ENCODE measurements at regions not wholly inside any gene's neighbourhood (a gene's known extent, or its start where the extent isn't known, plus 50 kb on each side); places are given as distances from the start of the nearest gene placed in this dataset.

DNA sequence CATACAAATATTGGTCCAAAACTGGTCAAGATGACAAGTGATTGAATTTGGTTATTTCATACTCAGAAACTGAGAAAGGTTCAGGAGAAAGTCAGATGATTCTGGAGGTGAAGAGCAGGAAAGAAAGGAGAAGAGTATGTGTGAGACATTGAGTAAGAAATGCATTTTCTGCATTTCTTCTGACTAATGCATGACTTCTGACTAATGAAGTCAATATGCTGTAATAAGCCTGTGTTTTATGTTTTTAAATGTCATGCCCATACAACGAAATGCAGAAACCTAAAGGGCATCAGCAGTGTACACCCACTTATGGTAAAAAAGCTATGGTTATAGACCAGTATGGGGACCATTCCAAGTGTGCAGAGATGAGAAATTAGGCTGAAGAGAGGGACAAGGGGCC lies 1227.8 kb upstream of the SORCS1 start:
- Mint-ChIP-seq H3K4me1 (no peaks in the 10 kb centered on the region), H3K27me3 (no peaks in the 10 kb centered on the region), H3K4me3 (no peak overlapping the region), H3K9me3 (ENCODE audit: insufficient read depth) (no peaks in the 10 kb centered on the region), H3K27ac (no peak overlapping the region)
- no peaks in the 10 kb centered on the region for H3K79me2 ChIP-seq (ENCODE audit: control insufficient read depth, insufficient read depth, low read length)
- no peak overlapping the region for H3K9ac ChIP-seq (ENCODE audit: low read length)
- no peaks in the 10 kb centered on the region for H3K9me3 ChIP-seq (ENCODE audit: control extremely low read depth in 1 of 3, control insufficient read depth in 2 of 3, insufficient read depth in 1 of 3, low read length in 2 of 3)
- ChIA-PET CTCF (no interaction called here), POLR2A (no interaction called here)
- H3K4me1 ChIP-seq (ENCODE audit: control insufficient read depth in 2 of 2, insufficient read depth in 2 of 2, low read length in 2 of 2), result no peaks in the 10 kb centered on the region
- DNase-seq (no peak), ATAC-seq (ENCODE audit: low read depth) (no peak)
- H2AFZ ChIP-seq (ENCODE audit: insufficient read depth, low read depth, low read length, poor library complexity, severe bottlenecking), result no peak overlapping the region
- no peak overlapping the region for H3K4me3 ChIP-seq (ENCODE audit: control extremely low read depth in 1 of 5, extremely low read depth in 1 of 5, insufficient read depth in 1 of 5, low read depth in 2 of 5, low read length in 4 of 5)
- no peak overlapping the region for H3K27ac ChIP-seq (ENCODE audit: low read length in 2 of 2)
- H4K20me1 ChIP-seq (ENCODE audit: control insufficient read depth, insufficient read depth, low read length, poor library complexity, severe bottlenecking), result no peaks in the 10 kb centered on the region
- no CpG with 5 or more reads among the region's 1 CpG for WGBS (ENCODE audit: insufficient coverage)
- H3K36me3 ChIP-seq (replicated peaks in 1 of 2; ENCODE audit: control extremely low read depth in 1 of 2, control insufficient read depth in 1 of 2, extremely low read depth in 1 of 2, insufficient read depth in 2 of 2, low read length in 1 of 2), result no peaks in the 10 kb centered on the region
- no peak overlapping the region for H3K4me2 ChIP-seq (replicated peaks; ENCODE audit: low read depth, low read length, poor library complexity, severe bottlenecking)
- TF ChIP-seq EZH2 (IDR thresholded peaks at IDR 0.05; ENCODE audit: borderline replicate concordance, insufficient read depth, low read depth, low read length, poor library complexity, severe bottlenecking), result no peak
- TF ChIP-seq, protein P1, sequence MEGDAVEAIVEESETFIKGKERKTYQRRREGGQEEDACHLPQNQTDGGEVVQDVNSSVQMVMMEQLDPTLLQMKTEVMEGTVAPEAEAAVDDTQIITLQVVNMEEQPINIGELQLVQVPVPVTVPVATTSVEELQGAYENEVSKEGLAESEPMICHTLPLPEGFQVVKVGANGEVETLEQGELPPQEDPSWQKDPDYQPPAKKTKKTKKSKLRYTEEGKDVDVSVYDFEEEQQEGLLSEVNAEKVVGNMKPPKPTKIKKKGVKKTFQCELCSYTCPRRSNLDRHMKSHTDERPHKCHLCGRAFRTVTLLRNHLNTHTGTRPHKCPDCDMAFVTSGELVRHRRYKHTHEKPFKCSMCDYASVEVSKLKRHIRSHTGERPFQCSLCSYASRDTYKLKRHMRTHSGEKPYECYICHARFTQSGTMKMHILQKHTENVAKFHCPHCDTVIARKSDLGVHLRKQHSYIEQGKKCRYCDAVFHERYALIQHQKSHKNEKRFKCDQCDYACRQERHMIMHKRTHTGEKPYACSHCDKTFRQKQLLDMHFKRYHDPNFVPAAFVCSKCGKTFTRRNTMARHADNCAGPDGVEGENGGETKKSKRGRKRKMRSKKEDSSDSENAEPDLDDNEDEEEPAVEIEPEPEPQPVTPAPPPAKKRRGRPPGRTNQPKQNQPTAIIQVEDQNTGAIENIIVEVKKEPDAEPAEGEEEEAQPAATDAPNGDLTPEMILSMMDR (IDR thresholded peaks at IDR 0.05), result no peak
- intact Hi-C loops (cut with micrococcal nuclease), result no loop called here
- H3K27me3 ChIP-seq (replicated peaks in 1 of 4; ENCODE audit: control extremely low read depth in 1 of 4, control insufficient read depth in 3 of 4, insufficient read depth in 4 of 4, low read length in 3 of 4), result no peaks in the 10 kb centered on the region

DNA sequence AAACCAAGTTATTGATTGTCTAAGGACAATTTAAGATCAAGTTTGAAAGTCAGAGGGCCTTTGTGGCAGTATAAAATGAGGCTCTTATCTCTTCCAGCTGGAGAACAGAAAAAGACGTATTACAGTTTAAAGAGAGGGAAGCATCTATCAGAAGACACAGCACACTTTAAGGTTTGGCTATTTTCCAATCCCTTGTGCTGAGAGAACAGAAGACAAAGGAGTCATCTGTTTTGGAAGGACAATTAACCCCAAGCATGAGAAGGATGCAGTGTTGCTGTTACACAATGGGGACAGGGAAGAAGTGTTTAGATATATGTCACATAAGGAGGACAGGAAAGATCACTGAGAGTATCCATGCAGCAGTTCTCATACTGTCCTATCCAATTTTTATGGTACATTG lies 1224.2 kb upstream of the SORCS1 start:
- Mint-ChIP-seq H3K9me3 (ENCODE audit: insufficient read depth) (no peaks in the 10 kb centered on the region), H3K27me3 (no peaks in the 10 kb centered on the region), H3K27ac (no peak overlapping the region), H3K4me1 (no peaks in the 10 kb centered on the region), H3K4me3 (no peak overlapping the region)
- ATAC-seq (ENCODE audit: low read depth) (no peak), DNase-seq (no peak)
- Histone ChIP-seq H3K9ac (ENCODE audit: low read length) (no peak overlapping the region), H3K79me2 (ENCODE audit: control insufficient read depth, insufficient read depth, low read length) (no peaks in the 10 kb centered on the region), H3K4me2 (replicated peaks; ENCODE audit: low read depth, low read length, poor library complexity, severe bottlenecking) (no peak overlapping the region), H3K27me3 (replicated peaks in 1 of 4; ENCODE audit: control extremely low read depth in 1 of 4, control insufficient read depth in 3 of 4, insufficient read depth in 4 of 4, low read length in 3 of 4) (no peaks in the 10 kb centered on the region), H3K9me3 (ENCODE audit: control extremely low read depth in 1 of 3, control insufficient read depth in 2 of 3, insufficient read depth in 1 of 3, low read length in 2 of 3) (no peaks in the 10 kb centered on the region), H2AFZ (ENCODE audit: insufficient read depth, low read depth, low read length, poor library complexity, severe bottlenecking) (no peak overlapping the region), H3K4me3 (ENCODE audit: control extremely low read depth in 1 of 5, extremely low read depth in 1 of 5, insufficient read depth in 1 of 5, low read depth in 2 of 5, low read length in 4 of 5) (no peak overlapping the region), H4K20me1 (ENCODE audit: control insufficient read depth, insufficient read depth, low read length, poor library complexity, severe bottlenecking) (no peaks in the 10 kb centered on the region), H3K4me1 (ENCODE audit: control insufficient read depth in 2 of 2, insufficient read depth in 2 of 2, low read length in 2 of 2) (no peaks in the 10 kb centered on the region), H3K36me3 (replicated peaks in 1 of 2; ENCODE audit: control extremely low read depth in 1 of 2, control insufficient read depth in 1 of 2, extremely low read depth in 1 of 2, insufficient read depth in 2 of 2, low read length in 1 of 2) (no peaks in the 10 kb centered on the region), H3K27ac (ENCODE audit: low read length in 2 of 2) (no peak overlapping the region)
- intact Hi-C loops (cut with micrococcal nuclease), result no loop called here
- ChIA-PET CTCF (no interaction called here), POLR2A (no interaction called here)
- WGBS (ENCODE audit: insufficient coverage), result no CpG with 5 or more reads among the region's 1 CpG
- no peak for TF ChIP-seq EZH2 (IDR thresholded peaks at IDR 0.05; ENCODE audit: borderline replicate concordance, insufficient read depth, low read depth, low read length, poor library complexity, severe bottlenecking)
- TF ChIP-seq, protein P1 (IDR thresholded peaks at IDR 0.05), result no peak

Data from B cell (primary cell).